ENCODE measurements at regions not wholly inside any gene's neighbourhood (a gene's known extent, or its start where the extent isn't known, plus 50 kb on each side); places are given as distances from the start of the nearest gene placed in this dataset.

DNA sequence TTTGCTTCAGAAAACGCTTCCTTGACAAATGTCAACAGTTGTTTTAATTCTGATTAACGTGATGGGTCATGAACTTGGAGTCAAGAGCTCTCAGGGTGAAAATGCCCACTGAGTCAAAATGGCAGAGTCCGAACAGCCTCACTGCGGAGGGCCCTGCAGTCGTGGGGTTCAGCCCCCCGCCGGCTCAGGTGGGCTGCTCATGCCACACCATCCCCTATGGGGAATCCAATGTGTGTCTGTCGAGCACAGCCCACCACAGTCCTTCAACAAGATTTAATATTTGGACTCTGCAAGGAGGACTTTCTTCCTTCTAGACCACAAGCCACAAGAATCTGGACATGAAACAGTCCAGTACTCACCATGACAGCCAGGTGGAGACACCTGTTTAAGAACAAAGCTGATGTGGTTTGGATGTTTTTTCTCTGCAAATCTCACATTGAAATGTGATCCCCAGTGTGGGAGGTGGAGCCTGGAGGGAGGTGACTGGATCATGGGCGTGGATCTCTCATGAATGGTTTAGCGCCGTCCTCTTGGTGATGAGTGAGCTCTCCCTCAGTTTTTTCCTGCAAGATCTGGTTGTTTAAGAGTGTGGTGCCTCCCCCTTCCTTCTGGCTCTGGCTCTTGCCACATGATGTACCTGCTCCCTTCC lies 201.0 kb downstream of the NDUFA10 start:
- H3K9me3 ChIP-seq (replicated peaks; ENCODE audit: control insufficient read depth, insufficient read depth, low read depth, low read length) = no peaks in the 10 kb centered on the region
- H3K27me3 ChIP-seq (ENCODE audit: control insufficient read depth in 2 of 2, insufficient read depth in 2 of 2, low read length in 2 of 2) = peaks cover 0 to 64% of the 10 kb centered on the region in 2 experiments; a peak in 3 of 5 replicates
- BruUV-seq (replicated peaks) = no TSS peak
- ChIA-PET CTCF (ENCODE audit: low intra/inter-chr PET ratio) (interaction anchor here (0.7 kb wide), 1 partner anchor 62 kb away, joined by 4 read pairs; no protein-coding TSS in a partner anchor), POLR2A (interaction anchor here (0.7 kb wide), 1 partner anchor 88 kb away, joined by 3 read pairs; no protein-coding TSS in a partner anchor)
- no peaks in the 10 kb centered on the region for H3K79me2 ChIP-seq (ENCODE audit: control insufficient read depth, insufficient read depth, low read length)
- H3K4me2 ChIP-seq (ENCODE audit: insufficient read depth, low read length) = peak overlapping the region; percentile 17; the same call in 1 of the 2 replicates
- in situ Hi-C loops (cut with MboI) = no loop called here
- no peak overlapping the region for H3K9ac ChIP-seq (ENCODE audit: insufficient read depth in 1 of 2, low read depth in 2 of 2, low read length in 2 of 2)
- H3K9me1 ChIP-seq (ENCODE audit: control insufficient read depth, insufficient read depth, low read length) = no peaks in the 10 kb centered on the region
- H2AFZ ChIP-seq (ENCODE audit: low read depth, low read length) = no peak overlapping the region
- no peaks in the 10 kb centered on the region; a peak in 1 of 5 replicates for H3K4me1 ChIP-seq (replicated peaks in 1 of 2; ENCODE audit: control insufficient read depth in 2 of 2, insufficient read depth in 2 of 2, low read length in 2 of 2)
- intact Hi-C loops (cut with micrococcal nuclease) = no loop called here
- H3K27ac ChIP-seq (ENCODE audit: extremely low read depth, low read depth, low read length) = no peak overlapping the region
- 20% methylated on average over 11 of the region's 11 CpGs for WGBS (ENCODE audit: insufficient coverage, low coverage, missing lambda C conversion rate)
- FAIRE-seq = no peak
- peak; percentile 18 to 51 (median 22) for DNase-seq (ENCODE audit: extremely low read depth in 1 of 4, low spot score in 3 of 4)
- H3K36me3 ChIP-seq (ENCODE audit: control insufficient read depth, insufficient read depth, low read length) = no peaks in the 10 kb centered on the region
- ATAC-seq = peak; percentile 96
- H3K4me3 ChIP-seq = no peak overlapping the region
- H4K20me1 ChIP-seq (replicated peaks; ENCODE audit: control insufficient read depth, insufficient read depth, low read length) = no peaks in the 10 kb centered on the region
- TF ChIP-seq RAD21 (CRISPR knock-in tag; conservative IDR thresholded peaks at IDR 0.05 in 1 of 2, IDR thresholded peaks at IDR 0.05 in 1 of 2) (peak in 1 of 2 experiments; percentile 32; a peak in 1 of 4 replicates), UBTF (IDR thresholded peaks at IDR 0.05; ENCODE audit: borderline replicate concordance in 1 of 2, low read depth in 2 of 2, low read length in 2 of 2) (no peak), ATF6 (CRISPR knock-in tag; IDR thresholded peaks at IDR 0.05) (no peak), MBD2 (IDR thresholded peaks at IDR 0.05; ENCODE audit: borderline replicate concordance, low read depth) (no peak), DPF2 (IDR thresholded peaks at IDR 0.05) (no peak), CREM (IDR thresholded peaks at IDR 0.05; ENCODE audit: low read depth) (no peak), SRSF1 (IDR thresholded peaks at IDR 0.05; ENCODE audit: low read depth, low read length) (no peak)
- TF ChIP-seq, protein P1, sequence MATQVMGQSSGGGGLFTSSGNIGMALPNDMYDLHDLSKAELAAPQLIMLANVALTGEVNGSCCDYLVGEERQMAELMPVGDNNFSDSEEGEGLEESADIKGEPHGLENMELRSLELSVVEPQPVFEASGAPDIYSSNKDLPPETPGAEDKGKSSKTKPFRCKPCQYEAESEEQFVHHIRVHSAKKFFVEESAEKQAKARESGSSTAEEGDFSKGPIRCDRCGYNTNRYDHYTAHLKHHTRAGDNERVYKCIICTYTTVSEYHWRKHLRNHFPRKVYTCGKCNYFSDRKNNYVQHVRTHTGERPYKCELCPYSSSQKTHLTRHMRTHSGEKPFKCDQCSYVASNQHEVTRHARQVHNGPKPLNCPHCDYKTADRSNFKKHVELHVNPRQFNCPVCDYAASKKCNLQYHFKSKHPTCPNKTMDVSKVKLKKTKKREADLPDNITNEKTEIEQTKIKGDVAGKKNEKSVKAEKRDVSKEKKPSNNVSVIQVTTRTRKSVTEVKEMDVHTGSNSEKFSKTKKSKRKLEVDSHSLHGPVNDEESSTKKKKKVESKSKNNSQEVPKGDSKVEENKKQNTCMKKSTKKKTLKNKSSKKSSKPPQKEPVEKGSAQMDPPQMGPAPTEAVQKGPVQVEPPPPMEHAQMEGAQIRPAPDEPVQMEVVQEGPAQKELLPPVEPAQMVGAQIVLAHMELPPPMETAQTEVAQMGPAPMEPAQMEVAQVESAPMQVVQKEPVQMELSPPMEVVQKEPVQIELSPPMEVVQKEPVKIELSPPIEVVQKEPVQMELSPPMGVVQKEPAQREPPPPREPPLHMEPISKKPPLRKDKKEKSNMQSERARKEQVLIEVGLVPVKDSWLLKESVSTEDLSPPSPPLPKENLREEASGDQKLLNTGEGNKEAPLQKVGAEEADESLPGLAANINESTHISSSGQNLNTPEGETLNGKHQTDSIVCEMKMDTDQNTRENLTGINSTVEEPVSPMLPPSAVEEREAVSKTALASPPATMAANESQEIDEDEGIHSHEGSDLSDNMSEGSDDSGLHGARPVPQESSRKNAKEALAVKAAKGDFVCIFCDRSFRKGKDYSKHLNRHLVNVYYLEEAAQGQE (IDR thresholded peaks at IDR 0.05; ENCODE audit: borderline replicate concordance) = peak; percentile 29; the same call in 1 of the 2 replicates
- TF ChIP-seq, protein P1 (CRISPR knock-in tag; IDR thresholded peaks at IDR 0.05; ENCODE audit: low read depth) = no peak
